DOHH2 (cell line): ENCODE measurements at regions not wholly inside any gene's neighbourhood (a gene's known extent, or its start where the extent isn't known, plus 50 kb on each side); places are given as distances from the start of the nearest gene placed in this dataset.

ENCODE experiments used
- EZH2phosphoT487 ChIP-seq: fragments of 200-600 bp; sonication (generic); IDR thresholded peaks from 2 replicates; pipeline ENCODE4 v1.6.1; 2017; ENCODE audit warnings: borderline replicate concordance, mild to moderate bottlenecking, antibody characterized with exemption, low read length, moderate library complexity, mixed read lengths
- TF ChIP-seq, protein P1 (sequence below): fragments of 200-600 bp; sonication (generic); IDR thresholded peaks from one replicate; pipeline ENCODE4 v1.5.1; 2014; ENCODE audit warnings: antibody characterized with exemption, mild to moderate bottlenecking, low read depth, low read length; ENCODE audit not compliant: poor library complexity, severe bottlenecking

DNA sequence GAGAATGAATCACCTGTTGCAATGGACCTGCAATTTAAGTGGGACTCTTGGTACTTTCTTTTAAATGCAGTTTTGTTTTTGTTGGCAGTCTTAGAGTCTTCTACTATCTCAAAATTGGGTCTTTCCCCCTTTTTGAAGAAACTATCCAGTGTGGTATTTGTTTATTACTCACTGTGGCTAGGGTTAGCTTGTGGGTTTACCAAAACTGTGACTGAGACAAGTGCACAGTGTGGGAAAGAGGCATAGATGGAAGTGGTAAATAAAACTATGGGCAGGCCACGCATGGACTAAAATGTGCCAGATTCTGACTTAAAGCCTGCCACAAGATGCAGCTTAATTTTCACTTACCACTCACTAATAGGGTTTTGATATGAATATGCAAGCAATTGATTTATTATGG is 1441.7 kb downstream of the PLA2G4A start:
- TF ChIP-seq, protein P1, sequence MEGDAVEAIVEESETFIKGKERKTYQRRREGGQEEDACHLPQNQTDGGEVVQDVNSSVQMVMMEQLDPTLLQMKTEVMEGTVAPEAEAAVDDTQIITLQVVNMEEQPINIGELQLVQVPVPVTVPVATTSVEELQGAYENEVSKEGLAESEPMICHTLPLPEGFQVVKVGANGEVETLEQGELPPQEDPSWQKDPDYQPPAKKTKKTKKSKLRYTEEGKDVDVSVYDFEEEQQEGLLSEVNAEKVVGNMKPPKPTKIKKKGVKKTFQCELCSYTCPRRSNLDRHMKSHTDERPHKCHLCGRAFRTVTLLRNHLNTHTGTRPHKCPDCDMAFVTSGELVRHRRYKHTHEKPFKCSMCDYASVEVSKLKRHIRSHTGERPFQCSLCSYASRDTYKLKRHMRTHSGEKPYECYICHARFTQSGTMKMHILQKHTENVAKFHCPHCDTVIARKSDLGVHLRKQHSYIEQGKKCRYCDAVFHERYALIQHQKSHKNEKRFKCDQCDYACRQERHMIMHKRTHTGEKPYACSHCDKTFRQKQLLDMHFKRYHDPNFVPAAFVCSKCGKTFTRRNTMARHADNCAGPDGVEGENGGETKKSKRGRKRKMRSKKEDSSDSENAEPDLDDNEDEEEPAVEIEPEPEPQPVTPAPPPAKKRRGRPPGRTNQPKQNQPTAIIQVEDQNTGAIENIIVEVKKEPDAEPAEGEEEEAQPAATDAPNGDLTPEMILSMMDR: no peak
- TF ChIP-seq EZH2phosphoT487: no peak
